ENCODE measurements at regions not wholly inside any gene's neighbourhood (a gene's known extent, or its start where the extent isn't known, plus 50 kb on each side); places are given as distances from the start of the nearest gene placed in this dataset.

GRCh38 chr7:108911016-108911415, 341.3 kb downstream of the DNAJB9 start:
- TF ChIP-seq, protein P1, sequence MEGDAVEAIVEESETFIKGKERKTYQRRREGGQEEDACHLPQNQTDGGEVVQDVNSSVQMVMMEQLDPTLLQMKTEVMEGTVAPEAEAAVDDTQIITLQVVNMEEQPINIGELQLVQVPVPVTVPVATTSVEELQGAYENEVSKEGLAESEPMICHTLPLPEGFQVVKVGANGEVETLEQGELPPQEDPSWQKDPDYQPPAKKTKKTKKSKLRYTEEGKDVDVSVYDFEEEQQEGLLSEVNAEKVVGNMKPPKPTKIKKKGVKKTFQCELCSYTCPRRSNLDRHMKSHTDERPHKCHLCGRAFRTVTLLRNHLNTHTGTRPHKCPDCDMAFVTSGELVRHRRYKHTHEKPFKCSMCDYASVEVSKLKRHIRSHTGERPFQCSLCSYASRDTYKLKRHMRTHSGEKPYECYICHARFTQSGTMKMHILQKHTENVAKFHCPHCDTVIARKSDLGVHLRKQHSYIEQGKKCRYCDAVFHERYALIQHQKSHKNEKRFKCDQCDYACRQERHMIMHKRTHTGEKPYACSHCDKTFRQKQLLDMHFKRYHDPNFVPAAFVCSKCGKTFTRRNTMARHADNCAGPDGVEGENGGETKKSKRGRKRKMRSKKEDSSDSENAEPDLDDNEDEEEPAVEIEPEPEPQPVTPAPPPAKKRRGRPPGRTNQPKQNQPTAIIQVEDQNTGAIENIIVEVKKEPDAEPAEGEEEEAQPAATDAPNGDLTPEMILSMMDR (IDR thresholded peaks at IDR 0.05) = no peak
- TF ChIP-seq POLR2A (IDR thresholded peaks at IDR 0.05) = no peak

Data from lower leg skin (tissue), 3 donors.